ENCODE measurements at regions not wholly inside any gene's neighbourhood (a gene's known extent, or its start where the extent isn't known, plus 50 kb on each side); places are given as distances from the start of the nearest gene placed in this dataset.

DNA sequence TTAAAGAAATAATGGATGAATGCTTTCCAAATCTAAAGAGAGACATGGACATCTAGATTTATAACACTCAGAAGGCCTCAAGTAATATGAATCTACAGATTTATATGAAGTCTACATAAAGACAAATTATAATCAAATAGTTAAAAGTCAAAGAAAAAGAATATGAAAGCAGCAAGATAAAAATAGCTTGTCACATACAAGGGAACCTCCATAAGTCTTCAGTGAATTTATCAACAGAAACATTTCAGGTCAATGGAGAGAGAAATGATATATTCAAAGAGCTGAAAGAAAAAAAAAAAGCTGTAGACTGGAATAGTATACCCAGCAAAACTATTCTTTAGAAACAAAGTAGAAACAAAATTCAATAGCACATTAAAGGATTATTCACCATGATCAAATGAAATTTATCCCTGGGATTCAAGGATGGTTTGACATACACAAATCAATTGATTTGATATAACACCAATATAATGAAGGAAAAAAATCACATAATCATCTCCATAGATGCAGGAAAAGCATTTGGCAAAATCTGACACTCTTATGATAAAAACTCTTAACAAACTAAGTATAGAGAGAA lies 346.6 kb upstream of the PABPC4L start:
- DNase-seq (ENCODE audit: low read depth) = no peak
- H3K4me3 ChIP-seq (ENCODE audit: low read depth, low read length) = no peak overlapping the region
- TF ChIP-seq, protein P1, sequence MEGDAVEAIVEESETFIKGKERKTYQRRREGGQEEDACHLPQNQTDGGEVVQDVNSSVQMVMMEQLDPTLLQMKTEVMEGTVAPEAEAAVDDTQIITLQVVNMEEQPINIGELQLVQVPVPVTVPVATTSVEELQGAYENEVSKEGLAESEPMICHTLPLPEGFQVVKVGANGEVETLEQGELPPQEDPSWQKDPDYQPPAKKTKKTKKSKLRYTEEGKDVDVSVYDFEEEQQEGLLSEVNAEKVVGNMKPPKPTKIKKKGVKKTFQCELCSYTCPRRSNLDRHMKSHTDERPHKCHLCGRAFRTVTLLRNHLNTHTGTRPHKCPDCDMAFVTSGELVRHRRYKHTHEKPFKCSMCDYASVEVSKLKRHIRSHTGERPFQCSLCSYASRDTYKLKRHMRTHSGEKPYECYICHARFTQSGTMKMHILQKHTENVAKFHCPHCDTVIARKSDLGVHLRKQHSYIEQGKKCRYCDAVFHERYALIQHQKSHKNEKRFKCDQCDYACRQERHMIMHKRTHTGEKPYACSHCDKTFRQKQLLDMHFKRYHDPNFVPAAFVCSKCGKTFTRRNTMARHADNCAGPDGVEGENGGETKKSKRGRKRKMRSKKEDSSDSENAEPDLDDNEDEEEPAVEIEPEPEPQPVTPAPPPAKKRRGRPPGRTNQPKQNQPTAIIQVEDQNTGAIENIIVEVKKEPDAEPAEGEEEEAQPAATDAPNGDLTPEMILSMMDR (IDR thresholded peaks at IDR 0.05; ENCODE audit: control insufficient read depth, extremely low read depth, insufficient read depth) = no peak

DNA sequence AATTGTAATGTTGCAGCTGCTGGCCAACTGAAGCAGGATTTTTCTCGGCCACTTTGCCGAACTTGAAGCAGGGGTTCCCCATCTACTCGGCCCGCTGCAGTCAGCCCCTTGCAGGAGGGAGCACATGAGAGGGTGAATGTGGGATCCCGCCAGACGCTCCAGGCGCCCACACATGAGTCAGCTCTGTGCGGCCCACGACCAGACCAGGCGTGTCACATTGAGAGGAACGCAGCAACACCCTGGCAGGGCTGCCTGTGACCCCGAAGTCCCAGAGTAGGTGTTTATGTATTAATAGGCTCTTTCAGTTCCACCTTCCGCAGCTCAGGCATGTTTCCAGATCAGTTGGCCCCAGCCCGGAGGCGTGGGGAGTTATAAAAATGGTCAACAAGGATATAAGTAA lies 344.7 kb upstream of the PABPC4L start:
- DNase-seq (ENCODE audit: low read depth) = no peak
- no peak overlapping the region for H3K4me3 ChIP-seq (ENCODE audit: low read depth, low read length)
- TF ChIP-seq, protein P1 (IDR thresholded peaks at IDR 0.05; ENCODE audit: control insufficient read depth, extremely low read depth, insufficient read depth) = no peak

DNA sequence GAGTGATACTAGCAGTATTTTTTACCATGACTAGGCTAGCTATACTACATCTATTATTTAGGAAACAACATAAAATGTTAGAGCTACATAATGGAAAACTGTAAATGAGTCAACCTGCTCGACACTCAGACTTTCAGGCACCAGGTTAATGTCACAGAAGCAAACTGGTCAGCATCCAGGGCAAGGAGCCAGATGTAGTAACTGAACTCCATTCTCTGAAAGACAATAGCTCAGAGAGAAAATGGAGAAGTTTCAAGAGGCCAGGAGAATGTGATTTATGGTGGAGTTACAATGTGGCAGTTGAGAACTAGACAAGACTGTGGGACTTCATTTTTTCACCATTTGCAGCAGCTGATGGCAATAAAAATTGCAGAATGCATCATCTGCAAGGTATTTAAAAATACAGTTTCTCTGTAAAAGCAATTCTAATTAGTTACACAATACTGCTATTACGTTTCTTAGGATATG lies 342.7 kb upstream of the PABPC4L start:
- H3K4me3 ChIP-seq (ENCODE audit: low read depth, low read length) = no peak overlapping the region
- TF ChIP-seq, protein P1 (IDR thresholded peaks at IDR 0.05; ENCODE audit: control insufficient read depth, extremely low read depth, insufficient read depth) = no peak
- peak; percentile 21 for DNase-seq (ENCODE audit: low read depth)

DNA sequence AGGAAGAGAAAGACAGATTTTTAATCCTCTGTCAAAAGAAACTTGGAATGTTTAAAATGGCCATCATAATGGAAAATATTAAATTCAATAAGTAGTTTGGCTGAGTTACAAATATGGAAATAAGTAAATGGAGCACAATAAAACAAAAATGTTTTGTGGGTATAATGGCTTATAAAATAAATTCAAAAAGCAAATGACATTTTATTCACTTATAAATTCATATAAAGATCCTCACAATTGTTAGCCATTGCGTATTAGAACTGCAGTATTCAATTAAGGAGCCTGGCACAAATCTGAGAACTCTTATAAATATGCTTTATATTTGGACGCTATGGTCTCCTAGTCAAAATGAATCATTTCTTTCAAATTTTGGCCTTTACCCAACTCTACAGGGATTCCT lies 339.0 kb upstream of the PABPC4L start:
- H3K4me3 ChIP-seq (ENCODE audit: low read depth, low read length) = no peak overlapping the region
- TF ChIP-seq, protein P1 (IDR thresholded peaks at IDR 0.05; ENCODE audit: control insufficient read depth, extremely low read depth, insufficient read depth) = no peak
- DNase-seq (ENCODE audit: low read depth) = no peak

DNA sequence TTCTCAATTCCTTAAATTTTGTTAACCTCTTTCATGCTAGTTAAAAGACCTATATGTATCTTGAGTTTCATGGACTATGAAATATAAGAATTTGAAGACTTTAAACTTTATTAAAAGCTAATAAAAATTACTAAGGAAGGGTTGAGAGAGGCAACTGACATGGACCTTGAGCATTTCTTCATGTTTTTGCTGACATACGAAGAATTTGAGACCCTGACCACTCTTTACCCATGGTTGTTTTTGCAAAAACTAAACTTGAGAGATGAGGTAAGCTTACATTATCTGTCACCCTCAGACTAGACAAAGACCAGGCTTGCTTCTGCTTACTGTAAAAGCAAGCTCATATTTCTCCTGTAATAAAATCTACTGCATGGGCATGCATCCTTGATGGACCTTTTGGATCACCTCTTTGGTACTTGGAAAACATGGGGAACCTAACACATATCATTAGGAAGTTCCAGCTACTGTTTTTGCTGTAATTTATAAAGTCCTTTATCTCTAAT lies 338.2 kb upstream of the PABPC4L start:
- H3K4me3 ChIP-seq (ENCODE audit: low read depth, low read length) = no peak overlapping the region
- TF ChIP-seq, protein P1 (IDR thresholded peaks at IDR 0.05; ENCODE audit: control insufficient read depth, extremely low read depth, insufficient read depth) = no peak

DNA sequence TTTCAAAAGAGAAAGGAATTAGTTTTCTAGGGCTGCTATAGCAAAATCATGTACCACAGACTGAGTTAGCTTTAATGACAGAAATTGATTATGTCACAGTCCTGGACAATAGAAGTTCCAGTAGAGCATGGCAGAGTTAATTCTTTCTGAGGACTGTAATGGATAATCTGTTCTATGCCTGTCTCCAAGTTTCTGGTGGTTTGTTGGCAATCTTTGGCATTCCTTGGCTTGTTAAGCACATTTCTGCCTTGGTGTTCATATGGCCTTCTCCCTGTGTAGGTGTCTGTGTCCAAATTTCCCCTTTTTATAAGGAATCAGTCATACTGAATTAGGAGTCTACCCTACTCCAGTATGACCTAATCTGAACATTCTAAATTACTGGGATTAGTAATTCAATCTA lies 336.1 kb upstream of the PABPC4L start:
- no peak overlapping the region for H3K4me3 ChIP-seq (ENCODE audit: low read depth, low read length)
- no peak for DNase-seq (ENCODE audit: low read depth)
- TF ChIP-seq, protein P1 (IDR thresholded peaks at IDR 0.05; ENCODE audit: control insufficient read depth, extremely low read depth, insufficient read depth) = no peak

More for the DNA sequence above, 338.2 kb upstream of the PABPC4L start:
- no peak for DNase-seq (ENCODE audit: low read depth)

DNA sequence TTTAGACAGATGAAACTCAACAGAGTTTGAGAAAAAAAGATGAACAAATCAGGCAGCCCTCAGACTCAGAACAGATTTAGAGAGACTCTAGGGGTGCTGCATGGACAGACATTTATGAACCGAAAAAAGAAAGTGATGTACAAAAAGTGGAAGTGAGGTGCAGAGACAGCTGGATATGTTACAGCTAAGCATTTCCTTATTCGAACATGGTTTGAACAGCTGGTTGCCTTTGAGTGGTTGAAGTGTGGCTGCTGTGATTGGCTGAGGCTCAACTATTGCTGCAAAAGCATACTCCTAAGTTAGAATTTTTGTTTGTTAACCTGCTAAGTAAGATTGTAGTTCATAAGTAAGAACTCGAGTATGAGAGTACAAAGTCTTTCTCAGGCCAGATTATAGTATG lies 331.5 kb upstream of the PABPC4L start:
- TF ChIP-seq, protein P1 (IDR thresholded peaks at IDR 0.05; ENCODE audit: control insufficient read depth, extremely low read depth, insufficient read depth) = no peak

More for the DNA sequence above, 331.5 kb upstream of the PABPC4L start:
- no peak for DNase-seq (ENCODE audit: low read depth)
- H3K4me3 ChIP-seq (ENCODE audit: low read depth, low read length) = no peak overlapping the region

Measured in LNCaP clone FGC (cell line).